ENCODE measurements at regions not wholly inside any gene's neighbourhood (a gene's known extent, or its start where the extent isn't known, plus 50 kb on each side); places are given as distances from the start of the nearest gene placed in this dataset.
"Not testable (repeated sequence)": the region's sequence is repeated elsewhere in the genome, so short reads cannot be mapped to it uniquely, and the experiment has no call there.

DNA sequence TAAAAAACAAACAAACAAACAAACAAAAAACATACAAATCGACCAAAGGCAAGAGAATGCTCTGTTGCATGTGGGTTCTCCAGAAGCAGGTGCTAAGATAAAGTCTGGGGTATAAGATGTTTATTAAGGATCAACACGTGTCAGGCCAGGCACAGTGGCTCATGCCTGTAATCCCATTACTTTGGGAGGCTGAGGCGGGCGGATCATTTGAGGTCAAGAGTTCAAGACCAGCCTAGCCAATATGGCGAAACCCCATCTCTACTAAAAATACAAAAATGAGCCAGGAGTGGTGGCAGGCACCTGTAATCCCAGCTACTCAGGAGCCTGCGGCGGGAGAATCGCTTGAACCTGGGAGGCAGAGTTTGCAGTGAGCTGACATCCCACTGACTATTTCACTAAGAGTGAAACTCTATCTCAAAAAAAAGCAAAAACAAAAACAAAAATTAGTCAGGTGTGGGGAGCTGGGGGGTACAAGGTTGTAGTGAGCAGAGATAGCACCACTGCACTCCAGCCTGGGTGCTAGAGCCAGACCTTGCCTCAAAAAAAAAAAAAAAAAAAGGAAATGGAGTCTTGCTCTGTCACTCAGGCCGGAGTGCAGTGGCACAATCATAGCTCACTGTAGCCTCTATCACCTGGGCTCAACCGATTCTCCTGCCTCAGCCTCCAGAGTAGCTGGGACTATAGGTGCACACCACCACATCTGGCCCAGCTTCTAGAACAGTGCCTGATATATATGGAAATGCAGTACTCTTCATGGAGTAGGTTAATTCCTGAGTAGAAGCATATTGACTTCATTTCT is 86.8 kb upstream of the JARID2 start:
- H3K9ac ChIP-seq (ENCODE audit: low read length), result no peak overlapping the region
- H4K20me1 ChIP-seq (ENCODE audit: low read depth, low read length), result no peaks in the 10 kb centered on the region
- no peak overlapping the region for H2AFZ ChIP-seq (ENCODE audit: low read depth, low read length, severe bottlenecking)
- no peak overlapping the region for H3K4me2 ChIP-seq (ENCODE audit: low read depth, low read length, poor library complexity, severe bottlenecking)
- H3K79me2 ChIP-seq (ENCODE audit: insufficient read depth, low read length), result no peaks in the 10 kb centered on the region
- H3K4me3 ChIP-seq (ENCODE audit: insufficient read depth, low read length, poor library complexity, severe bottlenecking), result no peak overlapping the region
- no peak overlapping the region for H3K27ac ChIP-seq (ENCODE audit: low read depth, low read length)
- no peaks in the 10 kb centered on the region for H3K36me3 ChIP-seq (ENCODE audit: low read length)
- TF ChIP-seq EZH2phosphoT487 (conservative IDR thresholded peaks at IDR 0.05; ENCODE audit: low read length), result no peak
- TF ChIP-seq, protein P1, sequence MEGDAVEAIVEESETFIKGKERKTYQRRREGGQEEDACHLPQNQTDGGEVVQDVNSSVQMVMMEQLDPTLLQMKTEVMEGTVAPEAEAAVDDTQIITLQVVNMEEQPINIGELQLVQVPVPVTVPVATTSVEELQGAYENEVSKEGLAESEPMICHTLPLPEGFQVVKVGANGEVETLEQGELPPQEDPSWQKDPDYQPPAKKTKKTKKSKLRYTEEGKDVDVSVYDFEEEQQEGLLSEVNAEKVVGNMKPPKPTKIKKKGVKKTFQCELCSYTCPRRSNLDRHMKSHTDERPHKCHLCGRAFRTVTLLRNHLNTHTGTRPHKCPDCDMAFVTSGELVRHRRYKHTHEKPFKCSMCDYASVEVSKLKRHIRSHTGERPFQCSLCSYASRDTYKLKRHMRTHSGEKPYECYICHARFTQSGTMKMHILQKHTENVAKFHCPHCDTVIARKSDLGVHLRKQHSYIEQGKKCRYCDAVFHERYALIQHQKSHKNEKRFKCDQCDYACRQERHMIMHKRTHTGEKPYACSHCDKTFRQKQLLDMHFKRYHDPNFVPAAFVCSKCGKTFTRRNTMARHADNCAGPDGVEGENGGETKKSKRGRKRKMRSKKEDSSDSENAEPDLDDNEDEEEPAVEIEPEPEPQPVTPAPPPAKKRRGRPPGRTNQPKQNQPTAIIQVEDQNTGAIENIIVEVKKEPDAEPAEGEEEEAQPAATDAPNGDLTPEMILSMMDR (IDR thresholded peaks at IDR 0.05; ENCODE audit: insufficient read depth, low read length, poor library complexity, severe bottlenecking), result no peak
- no peaks in the 10 kb centered on the region for H3F3A ChIP-seq (ENCODE audit: insufficient read depth)
- no peaks in the 10 kb centered on the region for H3K27me3 ChIP-seq (ENCODE audit: low read length)
- H3K9me2 ChIP-seq (replicated peaks; ENCODE audit: insufficient read depth, low read length), result no peaks in the 10 kb centered on the region
- H3K9me3 ChIP-seq (ENCODE audit: insufficient read depth, low read length), result no peaks in the 10 kb centered on the region

DNA sequence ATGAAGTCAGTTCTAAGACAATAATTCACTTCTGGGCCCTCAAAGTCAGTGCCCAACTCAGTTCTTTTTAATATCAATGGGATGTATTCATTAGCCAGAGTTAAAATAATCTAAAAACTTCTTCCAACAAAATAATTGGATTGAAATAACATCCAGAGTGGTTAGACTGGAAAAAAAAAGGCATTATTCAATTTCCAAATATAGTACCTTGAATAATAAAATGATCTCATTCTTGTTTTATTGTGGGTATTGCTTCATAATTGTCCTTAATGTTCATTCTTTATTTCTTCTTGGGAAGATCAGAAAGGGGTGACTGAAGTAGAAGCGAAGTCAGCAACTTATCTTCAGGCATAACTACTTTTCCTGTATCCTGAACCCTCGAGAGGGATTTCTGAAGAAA is 85.1 kb upstream of the JARID2 start:
- TF ChIP-seq, protein P1 (IDR thresholded peaks at IDR 0.05; ENCODE audit: insufficient read depth, low read length, poor library complexity, severe bottlenecking), result no peak
- no peak for TF ChIP-seq EZH2phosphoT487 (conservative IDR thresholded peaks at IDR 0.05; ENCODE audit: low read length)
- H2AFZ ChIP-seq (ENCODE audit: low read depth, low read length, severe bottlenecking), result no peak overlapping the region
- no peaks in the 10 kb centered on the region for H3K79me2 ChIP-seq (ENCODE audit: insufficient read depth, low read length)
- no peaks in the 10 kb centered on the region for H4K20me1 ChIP-seq (ENCODE audit: low read depth, low read length)
- H3K27me3 ChIP-seq (ENCODE audit: low read length), result no peaks in the 10 kb centered on the region
- no peaks in the 10 kb centered on the region for H3K9me3 ChIP-seq (ENCODE audit: insufficient read depth, low read length)
- no peaks in the 10 kb centered on the region for H3K9me2 ChIP-seq (replicated peaks; ENCODE audit: insufficient read depth, low read length)
- no peaks in the 10 kb centered on the region for H3K36me3 ChIP-seq (ENCODE audit: low read length)
- no peak overlapping the region for H3K27ac ChIP-seq (ENCODE audit: low read depth, low read length)
- H3K4me3 ChIP-seq (ENCODE audit: insufficient read depth, low read length, poor library complexity, severe bottlenecking), result no peak overlapping the region
- H3K4me2 ChIP-seq (ENCODE audit: low read depth, low read length, poor library complexity, severe bottlenecking), result no peak overlapping the region
- no peak overlapping the region for H3K9ac ChIP-seq (ENCODE audit: low read length)
- no peaks in the 10 kb centered on the region for H3F3A ChIP-seq (ENCODE audit: insufficient read depth)

DNA sequence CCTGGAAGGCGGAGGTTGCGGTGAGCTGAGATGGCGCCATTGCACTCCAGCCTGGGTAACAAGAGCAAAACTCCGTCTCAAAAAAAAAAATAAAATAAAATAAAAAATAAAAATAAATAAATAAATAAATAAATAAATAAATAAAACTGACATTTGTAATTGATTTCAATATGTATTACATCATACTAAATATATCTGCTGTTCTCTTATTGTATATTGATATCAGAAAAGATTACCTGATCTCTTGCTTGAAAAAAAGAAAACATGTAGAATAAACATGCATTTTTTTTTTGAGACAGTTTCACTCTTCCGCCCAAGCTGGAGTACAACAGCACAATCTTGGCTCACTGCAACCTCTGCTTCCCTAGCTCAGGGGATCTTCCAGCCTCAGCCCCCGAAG is 81.0 kb upstream of the JARID2 start:
- H3K4me2 ChIP-seq (ENCODE audit: low read depth, low read length, poor library complexity, severe bottlenecking); H2AFZ ChIP-seq (ENCODE audit: low read depth, low read length, severe bottlenecking); H4K20me1 ChIP-seq (ENCODE audit: low read depth, low read length); H3K9me2 ChIP-seq (replicated peaks; ENCODE audit: insufficient read depth, low read length); H3K4me3 ChIP-seq (ENCODE audit: insufficient read depth, low read length, poor library complexity, severe bottlenecking); H3K9ac ChIP-seq (ENCODE audit: low read length); H3K27ac ChIP-seq (ENCODE audit: low read depth, low read length); H3K27me3 ChIP-seq (ENCODE audit: low read length); H3K36me3 ChIP-seq (ENCODE audit: low read length); H3F3A ChIP-seq (ENCODE audit: insufficient read depth); H3K79me2 ChIP-seq (ENCODE audit: insufficient read depth, low read length); H3K9me3 ChIP-seq (ENCODE audit: insufficient read depth, low read length): not testable (repeated sequence)

DNA sequence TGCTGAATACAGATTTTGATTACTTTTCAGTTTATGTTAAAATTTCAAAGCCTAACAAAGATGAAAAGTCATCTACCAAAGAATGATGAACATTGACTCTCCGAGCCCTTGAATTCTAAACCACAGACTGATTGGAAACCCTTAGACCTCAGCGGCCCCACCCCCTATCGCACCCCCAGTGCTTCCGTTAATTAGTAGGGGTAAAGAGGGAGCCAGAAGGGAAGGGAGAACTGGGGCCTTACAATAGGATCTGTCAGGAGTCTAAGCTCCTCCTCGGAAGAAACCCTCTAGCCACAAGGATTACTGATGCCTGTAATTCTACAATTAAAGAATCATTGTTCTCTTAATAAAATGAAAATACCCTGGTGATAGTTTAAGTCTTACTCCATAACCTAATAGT is 79.7 kb upstream of the JARID2 start:
- no peak overlapping the region for H3K4me3 ChIP-seq (ENCODE audit: insufficient read depth, low read length, poor library complexity, severe bottlenecking)
- no peaks in the 10 kb centered on the region for H3F3A ChIP-seq (ENCODE audit: insufficient read depth)
- H3K9me3 ChIP-seq (ENCODE audit: insufficient read depth, low read length), result no peaks in the 10 kb centered on the region
- H3K4me2 ChIP-seq (ENCODE audit: low read depth, low read length, poor library complexity, severe bottlenecking), result no peak overlapping the region
- H3K9me2 ChIP-seq (replicated peaks; ENCODE audit: insufficient read depth, low read length), result no peaks in the 10 kb centered on the region
- H3K79me2 ChIP-seq (ENCODE audit: insufficient read depth, low read length), result no peaks in the 10 kb centered on the region
- H3K27me3 ChIP-seq (ENCODE audit: low read length), result no peaks in the 10 kb centered on the region
- H3K27ac ChIP-seq (ENCODE audit: low read depth, low read length), result no peak overlapping the region
- TF ChIP-seq, protein P1 (IDR thresholded peaks at IDR 0.05; ENCODE audit: insufficient read depth, low read length, poor library complexity, severe bottlenecking), result no peak
- no peak for TF ChIP-seq EZH2phosphoT487 (conservative IDR thresholded peaks at IDR 0.05; ENCODE audit: low read length)
- no peak overlapping the region for H2AFZ ChIP-seq (ENCODE audit: low read depth, low read length, severe bottlenecking)
- H4K20me1 ChIP-seq (ENCODE audit: low read depth, low read length), result no peaks in the 10 kb centered on the region
- no peaks in the 10 kb centered on the region for H3K36me3 ChIP-seq (ENCODE audit: low read length)
- no peak overlapping the region for H3K9ac ChIP-seq (ENCODE audit: low read length)
